CD4-positive, alpha-beta T cell (primary cell): ENCODE measurements at regions not wholly inside any gene's neighbourhood (a gene's known extent, or its start where the extent isn't known, plus 50 kb on each side); places are given as distances from the start of the nearest gene placed in this dataset.

Experiments used
- ATAC-seq: fragments of 200-7000 bp; cut with Tn5 transposase; one replicate; pipeline ENCODE4 v1.10.0; 2022; ENCODE audit warnings: mild to moderate bottlenecking; ENCODE audit not compliant: poor library complexity
- CTCF ChIA-PET: fragments of 350-600 bp; sonication (Branson Sonifier 250); formaldehyde crosslinking; loops from one replicate; lab custom pipeline; 2021; ENCODE audit warnings: antibody characterized with exemption, inconsistent platforms; lab: Charles Lee
- POLR2A ChIA-PET: fragments of 350-600 bp; sonication (Branson Sonifier 250); formaldehyde crosslinking; loops from one replicate; lab custom pipeline; 2021; ENCODE audit warnings: antibody characterized with exemption, inconsistent platforms; lab: Charles Lee
- DNase-seq, 14 experiments: peaks; one replicate each; pipeline ENCODE4 v3.0.0-alpha.2; 2013 to 2020; ENCODE audit warnings: mixed read lengths in 2 of 14
- H3K27ac ChIP-seq, 2 donors: one replicate each; pipeline versions ENCODE4 v1.5.1 to v1.7.0; 2013; ENCODE audit warnings: low read length in 2 of 2, low read depth in 1 of 2, mild to moderate bottlenecking in 1 of 2
- H3K27me3 ChIP-seq, 2 experiments: 1 replicate in 1 of 2; 2 replicates in 1 of 2; pipeline versions ENCODE4 v1.6.1 to v1.7.0; 2013; ENCODE audit warnings: low read length in 2 of 2, control low read depth in 1 of 2, mild to moderate bottlenecking in 1 of 2, moderate library complexity in 1 of 2; ENCODE audit not compliant: insufficient read depth in 2 of 2, control insufficient read depth in 1 of 2
- H3K36me3 ChIP-seq: one replicate; pipeline ENCODE4 v1.6.1; 2013; ENCODE audit warnings: low read length, control low read depth; ENCODE audit not compliant: insufficient read depth
- H3K4me1 ChIP-seq: one replicate; pipeline ENCODE4 v1.6.1; 2013; ENCODE audit warnings: low read length, control low read depth; ENCODE audit not compliant: insufficient read depth
- H3K4me3 ChIP-seq: one replicate; pipeline ENCODE4 v1.5.1; 2013; ENCODE audit warnings: mild to moderate bottlenecking, low read length, moderate library complexity
- H3K9me3 ChIP-seq, 2 experiments: 1 replicate in 1 of 2; 2 replicates in 1 of 2; pipeline versions ENCODE4 v1.6.1 to v1.7.0; 2013; ENCODE audit warnings: low read length in 2 of 2, mild to moderate bottlenecking in 2 of 2, control low read depth in 1 of 2, moderate library complexity in 1 of 2; ENCODE audit not compliant: control insufficient read depth in 1 of 2, insufficient read depth in 1 of 2
- H3K27ac Mint-ChIP-seq: one replicate; pipeline ENCODE4 v1.8.0; 2020; ENCODE audit warnings: mixed read lengths
- H3K27me3 Mint-ChIP-seq: one replicate; pipeline ENCODE4 v1.8.0; 2021; ENCODE audit warnings: mixed read lengths
- H3K36me3 Mint-ChIP-seq: one replicate; pipeline ENCODE4 v1.8.0; 2021; ENCODE audit warnings: low read depth, mixed read lengths
- H3K4me1 Mint-ChIP-seq: one replicate; pipeline ENCODE4 v1.8.0; 2021; ENCODE audit warnings: low read depth, mixed read lengths
- H3K4me3 Mint-ChIP-seq: one replicate; pipeline ENCODE4 v1.8.0; 2020; ENCODE audit warnings: mild to moderate bottlenecking, mixed read lengths
- H3K9me3 Mint-ChIP-seq: one replicate; pipeline ENCODE4 v1.8.0; 2020; ENCODE audit warnings: mixed read lengths
- CTCF ChIP-seq: fragments of 200-600 bp; IDR thresholded peaks from one replicate; pipeline ENCODE4 v1.8.0; 2022; ENCODE audit warnings: antibody characterized with exemption, mild to moderate bottlenecking
- intact Hi-C, 2 experiments: fragments of 100-400 bp; cut with DNase I in 1 of 2; cut with micrococcal nuclease in 1 of 2; formaldehyde crosslinking; loops; one replicate each; pipeline versions ENCODE4 v1.15.1 to v1.9.0; 2023 to 2025; cut with DNase I, micrococcal nuclease

DNA sequence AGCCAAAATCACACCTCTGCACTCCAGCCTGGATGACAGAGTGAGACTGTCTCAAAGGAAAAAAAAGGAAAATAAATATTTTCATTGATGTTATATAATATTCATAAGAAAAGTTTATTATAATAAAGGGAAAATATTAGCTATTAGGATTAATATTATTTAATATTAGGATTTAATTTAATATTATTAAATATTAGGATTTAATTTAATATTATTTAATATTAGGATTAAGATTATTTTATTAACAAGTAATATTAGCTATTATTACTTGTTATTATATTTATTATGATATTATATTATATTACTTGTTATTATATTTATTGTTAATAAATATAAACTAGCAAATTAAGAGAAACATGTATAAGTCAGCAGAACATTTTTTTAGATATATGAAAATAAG lies 518.1 kb downstream of the FSCB start:
- no peak overlapping the region for H3K4me3 ChIP-seq
- H3K4me1 ChIP-seq: no peaks in the 10 kb centered on the region
- H3K4me1 Mint-ChIP-seq: no peaks in the 10 kb centered on the region
- H3K27ac ChIP-seq: no peak overlapping the region
- ATAC-seq: no peak
- H3K9me3 Mint-ChIP-seq: peaks cover 4% of the 10 kb centered on the region
- no peaks in the 10 kb centered on the region for H3K27me3 Mint-ChIP-seq
- ChIA-PET CTCF (no interaction called here), POLR2A (no interaction called here)
- no peaks in the 10 kb centered on the region for H3K36me3 ChIP-seq
- no peak for DNase-seq
- H3K4me3 Mint-ChIP-seq: no peak overlapping the region
- intact Hi-C loops: no loop called here
- H3K36me3 Mint-ChIP-seq: no peaks in the 10 kb centered on the region
- no peaks in the 10 kb centered on the region for H3K9me3 ChIP-seq
- no peak overlapping the region for H3K27ac Mint-ChIP-seq
- H3K27me3 ChIP-seq: no peaks in the 10 kb centered on the region
- TF ChIP-seq CTCF: no peak

GRCh38 chr14:43983721-43984120 lies 523.4 kb downstream of the FSCB start:
- Histone ChIP-seq H3K27me3 (no peaks in the 10 kb centered on the region), H3K27ac (no peak overlapping the region), H3K4me1 (no peaks in the 10 kb centered on the region), H3K4me3 (no peak overlapping the region), H3K9me3 (no peaks in the 10 kb centered on the region), H3K36me3 (no peaks in the 10 kb centered on the region)
- H3K27ac Mint-ChIP-seq: no peak overlapping the region
- H3K27me3 Mint-ChIP-seq: no peaks in the 10 kb centered on the region
- no peaks in the 10 kb centered on the region for H3K9me3 Mint-ChIP-seq
- no peaks in the 10 kb centered on the region for H3K4me1 Mint-ChIP-seq
- H3K4me3 Mint-ChIP-seq: no peak overlapping the region
- POLR2A ChIA-PET: no interaction called here
- no peak for TF ChIP-seq CTCF
- CTCF ChIA-PET: no interaction called here
- no peaks in the 10 kb centered on the region for H3K36me3 Mint-ChIP-seq
- ATAC-seq (no peak), DNase-seq (no peak)
- intact Hi-C loops: no loop called here

DNA sequence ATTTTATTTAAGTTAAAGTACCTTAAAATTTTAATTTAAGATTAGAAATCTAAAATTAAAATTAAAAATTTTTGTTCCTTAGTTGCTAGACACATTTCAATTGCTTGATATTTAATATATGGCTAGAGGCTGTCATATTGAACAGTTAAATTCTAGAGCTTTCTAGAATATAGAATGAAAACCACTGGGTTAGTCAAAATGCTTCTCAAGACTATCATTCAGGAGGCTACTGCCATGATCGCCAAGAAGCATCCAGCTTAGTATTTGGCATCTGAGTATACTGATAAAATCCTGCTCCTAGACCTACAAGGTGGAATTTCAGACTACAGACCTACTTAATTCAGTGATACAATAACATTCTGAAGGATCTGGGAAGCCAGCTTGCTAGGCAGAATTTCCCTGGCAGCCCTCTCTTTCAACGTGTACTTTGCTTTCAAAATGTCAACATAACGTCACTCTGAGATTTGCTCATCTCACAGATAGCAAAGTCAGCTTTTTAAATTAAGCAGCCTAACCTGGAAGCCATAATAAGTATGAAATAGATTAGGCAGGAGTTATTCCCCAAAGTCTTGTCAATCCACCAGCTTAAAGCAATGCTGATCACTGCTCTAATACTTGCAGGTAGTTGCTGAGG lies 525.8 kb downstream of the FSCB start:
- Histone ChIP-seq H3K4me1 (no peaks in the 10 kb centered on the region), H3K4me3 (no peak overlapping the region), H3K27me3 (no peaks in the 10 kb centered on the region), H3K9me3 (peaks cover 0 to 6% of the 10 kb centered on the region in 2 experiments), H3K27ac (no peak overlapping the region), H3K36me3 (no peaks in the 10 kb centered on the region)
- Mint-ChIP-seq H3K27me3 (no peaks in the 10 kb centered on the region), H3K36me3 (no peaks in the 10 kb centered on the region), H3K9me3 (peaks cover 2% of the 10 kb centered on the region), H3K27ac (no peak overlapping the region), H3K4me1 (no peaks in the 10 kb centered on the region), H3K4me3 (no peak overlapping the region)
- intact Hi-C loops: no loop called here
- DNase-seq: no peak
- TF ChIP-seq CTCF: no peak
- no peak for ATAC-seq
- ChIA-PET POLR2A (no interaction called here), CTCF (no interaction called here)
